Epithelial cell of proximal tubule (primary cell): ENCODE measurements at regions not wholly inside any gene's neighbourhood (a gene's known extent, or its start where the extent isn't known, plus 50 kb on each side); places are given as distances from the start of the nearest gene placed in this dataset.

Source experiments
- DNase-seq: peaks from one replicate; pipeline ENCODE4 v3.0.0-alpha.2; 2011; ENCODE audit warnings: low read depth
- H3K4me3 ChIP-seq: 2 replicates; pipeline ENCODE4 v1.5.1; 2011; ENCODE audit warnings: low read depth, mild to moderate bottlenecking, low read length
- TF ChIP-seq, protein P1 (sequence below): conservative IDR thresholded peaks from 2 replicates; pipeline ENCODE4 v1.5.1; 2012; ENCODE audit warnings: low read depth, mild to moderate bottlenecking, low read length

DNA sequence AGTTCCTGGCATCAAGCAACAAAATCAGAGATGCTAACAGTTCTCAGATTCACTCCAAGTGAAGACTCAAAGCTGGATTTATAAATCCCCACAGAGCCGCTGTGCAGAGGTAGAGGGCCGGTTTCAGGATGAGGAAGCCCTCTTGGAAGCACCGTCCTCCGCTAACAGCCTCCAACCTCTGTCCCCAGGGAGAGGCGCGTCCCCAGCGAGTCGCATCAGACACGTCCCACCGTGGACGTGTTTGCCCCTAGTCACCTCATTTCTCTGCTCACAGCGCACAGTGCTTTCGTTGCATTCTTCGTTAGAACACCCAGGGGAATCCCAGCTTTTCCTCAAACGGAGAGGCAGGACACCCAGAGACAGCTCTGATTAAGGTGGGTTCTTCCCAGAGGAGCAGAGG lies 642.9 kb downstream of the BRD1 start:
- TF ChIP-seq, protein P1, sequence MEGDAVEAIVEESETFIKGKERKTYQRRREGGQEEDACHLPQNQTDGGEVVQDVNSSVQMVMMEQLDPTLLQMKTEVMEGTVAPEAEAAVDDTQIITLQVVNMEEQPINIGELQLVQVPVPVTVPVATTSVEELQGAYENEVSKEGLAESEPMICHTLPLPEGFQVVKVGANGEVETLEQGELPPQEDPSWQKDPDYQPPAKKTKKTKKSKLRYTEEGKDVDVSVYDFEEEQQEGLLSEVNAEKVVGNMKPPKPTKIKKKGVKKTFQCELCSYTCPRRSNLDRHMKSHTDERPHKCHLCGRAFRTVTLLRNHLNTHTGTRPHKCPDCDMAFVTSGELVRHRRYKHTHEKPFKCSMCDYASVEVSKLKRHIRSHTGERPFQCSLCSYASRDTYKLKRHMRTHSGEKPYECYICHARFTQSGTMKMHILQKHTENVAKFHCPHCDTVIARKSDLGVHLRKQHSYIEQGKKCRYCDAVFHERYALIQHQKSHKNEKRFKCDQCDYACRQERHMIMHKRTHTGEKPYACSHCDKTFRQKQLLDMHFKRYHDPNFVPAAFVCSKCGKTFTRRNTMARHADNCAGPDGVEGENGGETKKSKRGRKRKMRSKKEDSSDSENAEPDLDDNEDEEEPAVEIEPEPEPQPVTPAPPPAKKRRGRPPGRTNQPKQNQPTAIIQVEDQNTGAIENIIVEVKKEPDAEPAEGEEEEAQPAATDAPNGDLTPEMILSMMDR, result no peak
- no peak overlapping the region for H3K4me3 ChIP-seq
- DNase-seq, result no peak

DNA sequence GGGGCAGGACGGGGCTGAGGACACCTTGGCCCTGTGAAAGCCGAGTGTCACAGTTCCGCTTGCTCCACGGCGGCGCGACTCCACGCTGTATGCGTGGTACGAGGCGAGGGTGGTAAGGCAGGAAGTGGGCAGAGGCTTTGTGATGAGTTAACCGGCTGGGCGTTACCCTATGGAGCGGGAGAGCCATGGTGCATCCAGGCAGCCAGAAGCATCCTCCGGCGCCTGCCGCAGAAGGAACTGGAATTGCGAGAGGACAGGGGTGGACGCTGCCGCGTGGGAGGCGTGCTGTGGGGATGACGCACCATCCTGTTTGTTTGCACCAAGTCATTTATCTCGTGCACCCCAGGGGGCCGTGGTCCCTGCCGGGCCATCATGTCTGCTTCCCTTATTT lies 643.9 kb downstream of the BRD1 start:
- TF ChIP-seq, protein P1, result no peak
- no peak overlapping the region for H3K4me3 ChIP-seq
- DNase-seq, result no peak

DNA sequence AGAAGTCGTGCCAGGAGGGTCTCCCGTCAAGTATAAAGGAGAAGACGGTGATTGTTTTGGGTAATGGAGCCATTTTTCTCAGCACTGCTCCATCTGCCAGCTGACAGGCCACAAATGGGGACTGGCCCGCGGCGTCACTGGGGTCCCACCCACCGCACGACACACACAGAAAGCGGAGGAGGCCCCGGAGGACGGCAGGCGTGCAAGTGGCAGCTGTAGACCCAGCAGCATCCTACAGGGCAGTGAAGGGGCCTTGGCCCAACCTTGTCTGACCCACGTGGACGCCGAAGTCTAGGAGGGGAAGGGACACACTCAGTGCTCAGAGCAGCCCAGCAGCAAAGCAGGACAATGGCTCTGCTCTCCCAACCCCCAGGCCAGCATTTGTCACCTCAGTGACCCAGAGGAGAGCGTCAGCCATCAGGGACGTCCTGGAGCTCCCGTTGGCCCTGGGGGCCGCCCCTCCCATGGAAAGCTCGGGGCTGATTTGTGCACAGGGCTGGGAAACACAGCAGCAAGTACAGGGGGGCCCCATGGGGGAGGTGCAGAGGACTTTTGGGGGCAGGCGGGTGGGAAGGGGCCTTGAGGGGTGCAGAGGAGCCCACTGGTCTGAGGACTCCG lies 644.4 kb downstream of the BRD1 start:
- TF ChIP-seq, protein P1, result no peak
- H3K4me3 ChIP-seq, result no peak overlapping the region
- no peak for DNase-seq

DNA sequence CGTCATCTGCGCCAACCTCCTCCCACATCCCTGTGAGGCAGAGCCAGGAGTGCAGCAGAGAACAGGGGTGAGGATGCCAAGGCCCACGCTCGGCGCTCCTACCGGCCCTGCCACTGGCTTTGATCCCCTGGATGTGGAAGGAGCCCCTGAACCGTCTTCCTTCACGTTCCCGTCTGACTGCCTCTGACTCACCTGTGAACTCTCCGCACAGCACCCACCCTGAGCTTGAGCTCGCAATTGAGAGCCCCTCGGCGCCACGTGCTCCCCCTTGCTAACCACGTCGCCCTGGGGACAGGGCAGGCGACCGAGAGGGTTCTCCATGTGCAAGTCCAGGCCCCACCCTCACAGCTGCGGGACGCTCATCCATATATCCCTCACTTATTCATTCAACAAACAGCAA lies 645.3 kb downstream of the BRD1 start:
- DNase-seq, result no peak
- H3K4me3 ChIP-seq, result no peak overlapping the region
- TF ChIP-seq, protein P1, result no peak

DNA sequence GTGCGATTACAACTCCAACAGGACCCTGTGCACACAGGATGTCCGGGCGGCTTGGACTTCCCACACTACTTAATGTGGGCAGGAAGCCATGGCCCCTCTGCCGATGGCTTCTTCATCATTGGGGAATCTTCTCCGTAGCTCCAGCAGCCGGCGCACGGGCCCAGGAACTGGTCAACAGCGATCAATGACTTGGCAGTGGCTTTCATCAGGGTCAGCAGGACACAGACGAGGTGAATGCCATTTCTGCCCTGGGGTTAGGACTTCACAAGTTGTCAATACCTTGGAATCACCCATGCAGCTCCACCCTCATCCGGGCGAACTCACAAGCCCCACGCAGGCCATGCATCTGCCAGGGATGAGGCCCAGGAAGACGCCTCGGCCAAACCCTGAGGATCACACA lies 645.7 kb downstream of the BRD1 start:
- DNase-seq, result no peak
- TF ChIP-seq, protein P1, result no peak
- H3K4me3 ChIP-seq, result no peak overlapping the region

DNA sequence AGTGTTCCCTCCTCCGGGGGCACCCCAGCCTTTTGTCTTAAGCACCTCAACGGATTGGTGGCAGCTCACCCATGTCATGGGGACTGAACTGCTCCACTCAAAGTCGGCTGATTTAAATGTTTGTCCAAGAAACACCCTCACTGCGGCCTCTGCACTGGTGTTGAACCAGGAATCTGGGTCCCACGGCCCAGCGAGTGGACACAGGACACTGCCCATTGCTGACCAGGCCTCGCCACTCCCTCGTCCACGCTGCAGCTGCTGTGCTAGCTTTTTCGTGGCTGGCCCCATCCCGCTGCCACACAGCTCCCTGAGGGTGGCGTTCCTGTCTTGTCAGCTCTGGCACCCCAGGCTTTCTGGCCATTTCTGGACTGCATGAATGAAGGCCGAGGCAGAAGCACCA lies 646.2 kb downstream of the BRD1 start:
- no peak overlapping the region for H3K4me3 ChIP-seq
- TF ChIP-seq, protein P1, result no peak
- no peak for DNase-seq

DNA sequence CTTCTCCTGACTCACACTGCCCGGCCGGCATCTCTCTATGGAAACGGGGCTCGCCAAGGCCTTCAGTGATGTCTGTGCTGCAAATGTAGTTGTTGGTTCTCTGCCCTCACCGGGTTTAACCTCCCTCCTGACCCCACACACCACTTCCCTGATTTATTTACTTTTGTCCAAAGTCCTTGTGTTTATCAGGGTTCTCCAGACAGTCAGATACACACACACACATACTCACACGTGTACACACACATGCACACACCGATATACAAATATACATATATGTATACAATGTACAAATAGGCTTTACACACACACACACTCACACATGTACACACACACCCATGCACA lies 647.0 kb downstream of the BRD1 start:
- TF ChIP-seq, protein P1, result no peak
- no peak overlapping the region for H3K4me3 ChIP-seq
- no peak for DNase-seq
